H9 (cell line): ENCODE measurements at regions not wholly inside any gene's neighbourhood (a gene's known extent, or its start where the extent isn't known, plus 50 kb on each side); places are given as distances from the start of the nearest gene placed in this dataset.

Experiments
- DNase-seq: peaks from one replicate; pipeline ENCODE4 v3.0.0-alpha.2; 2017
- H2AFZ ChIP-seq: one replicate; pipeline ENCODE4 v1.6.1; 2013; ENCODE audit warnings: mild to moderate bottlenecking, low read length, control low read depth, moderate library complexity
- H2AK5ac ChIP-seq: 2 replicates; pipeline ENCODE4 v1.6.1; 2013; ENCODE audit warnings: low read length, control low read depth, mixed read lengths; ENCODE audit not compliant: insufficient read length
- H2BK120ac ChIP-seq: one replicate; pipeline ENCODE4 v1.6.1; 2013; ENCODE audit warnings: low read depth, mild to moderate bottlenecking, low read length, control low read depth, inconsistent platforms; ENCODE audit not compliant: poor library complexity, severe bottlenecking
- H2BK12ac ChIP-seq: 2 replicates; pipeline ENCODE4 v1.6.1; 2013; ENCODE audit warnings: low read length, control low read depth, mixed read lengths, low read depth; ENCODE audit not compliant: insufficient read length
- H2BK15ac ChIP-seq: 2 replicates; pipeline ENCODE4 v1.6.1; 2013; ENCODE audit warnings: low read depth, low read length, control low read depth
- H2BK20ac ChIP-seq: one replicate; pipeline ENCODE4 v1.6.1; 2013; ENCODE audit warnings: low read depth, mild to moderate bottlenecking, low read length, control low read depth, inconsistent platforms; ENCODE audit not compliant: poor library complexity, severe bottlenecking
- H2BK5ac ChIP-seq: 2 replicates; pipeline ENCODE4 v1.6.1; 2013; ENCODE audit warnings: low read length, control low read depth, mixed read lengths; ENCODE audit not compliant: insufficient read length
- H3K14ac ChIP-seq: 2 replicates; pipeline ENCODE4 v1.6.1; 2013; ENCODE audit warnings: low read length, control low read depth; ENCODE audit not compliant: insufficient read depth
- H3K18ac ChIP-seq: 2 replicates; pipeline ENCODE4 v1.6.1; 2013; ENCODE audit warnings: low read depth, mild to moderate bottlenecking, mixed read lengths, low read length, control low read depth; ENCODE audit not compliant: insufficient read length
- H3K23ac ChIP-seq: 2 replicates; pipeline ENCODE4 v1.6.1; 2013; ENCODE audit warnings: low read length, control low read depth, mixed read lengths, low read depth; ENCODE audit not compliant: insufficient read length
- H3K23me2 ChIP-seq: 2 replicates; pipeline ENCODE4 v1.6.1; 2013; ENCODE audit warnings: low read depth, mild to moderate bottlenecking, mixed read lengths, low read length, control low read depth; ENCODE audit not compliant: insufficient read length, poor library complexity, severe bottlenecking
- H3K27ac ChIP-seq: 2 replicates; pipeline ENCODE4 v1.5.1; 2013; ENCODE audit warnings: low read length, control low read depth, mixed read lengths, low read depth; ENCODE audit not compliant: insufficient read length
- H3K27me3 ChIP-seq: 2 replicates; pipeline ENCODE4 v1.6.1; 2013; ENCODE audit warnings: low read length, control low read depth, inconsistent platforms; ENCODE audit not compliant: insufficient read depth
- H3K4ac ChIP-seq: 2 replicates; pipeline ENCODE4 v1.6.1; 2013; ENCODE audit warnings: low read depth, mild to moderate bottlenecking, control low read depth, inconsistent platforms, low read length, moderate library complexity
- H3K4me1 ChIP-seq: 2 replicates; pipeline ENCODE4 v1.6.1; 2013; ENCODE audit warnings: low read length, control low read depth, inconsistent platforms; ENCODE audit not compliant: insufficient read depth
- H3K4me2 ChIP-seq: 2 replicates; pipeline ENCODE4 v1.6.1; 2013; ENCODE audit warnings: low read length, control low read depth, mixed read lengths; ENCODE audit not compliant: insufficient read length, insufficient read depth
- H3K56ac ChIP-seq: 2 replicates; pipeline ENCODE4 v1.6.1; 2013; ENCODE audit warnings: low read depth, mild to moderate bottlenecking, mixed read lengths, low read length, control low read depth; ENCODE audit not compliant: insufficient read length
- H3K79me1 ChIP-seq: 2 replicates; pipeline ENCODE4 v1.6.1; 2013; ENCODE audit warnings: low read depth, mild to moderate bottlenecking, moderate library complexity, low read length, control low read depth, inconsistent platforms; ENCODE audit not compliant: insufficient read depth, poor library complexity, severe bottlenecking
- H3K79me2 ChIP-seq: 2 replicates; pipeline ENCODE4 v1.6.1; 2013; ENCODE audit warnings: low read length, control low read depth, inconsistent platforms; ENCODE audit not compliant: insufficient read depth
- H3K9ac ChIP-seq: 2 replicates; pipeline ENCODE4 v1.6.1; 2013; ENCODE audit warnings: low read length, control low read depth, mixed read lengths; ENCODE audit not compliant: insufficient read length; ENCODE audit errors: extremely low read depth
- H3K9me3 ChIP-seq: one replicate; pipeline ENCODE4 v1.6.1; 2013; ENCODE audit warnings: low read depth, low read length, inconsistent platforms; ENCODE audit not compliant: control insufficient read depth
- H3T11ph ChIP-seq: one replicate; pipeline ENCODE4 v1.6.1; 2013; ENCODE audit warnings: mild to moderate bottlenecking, low read length, control low read depth, inconsistent platforms
- H4K20me1 ChIP-seq: one replicate; pipeline ENCODE4 v1.6.1; 2013; ENCODE audit not compliant: control insufficient read depth, insufficient read length, insufficient read depth
- H4K5ac ChIP-seq: 2 replicates; pipeline ENCODE4 v1.6.1; 2013; ENCODE audit warnings: low read depth, mild to moderate bottlenecking, mixed read lengths, low read length, control low read depth; ENCODE audit not compliant: insufficient read length
- H4K8ac ChIP-seq: replicated peaks from 2 replicates; pipeline ENCODE4 v1.6.1; 2013; ENCODE audit warnings: low read length, control low read depth, mixed read lengths, low read depth; ENCODE audit not compliant: insufficient read length
- H4K91ac ChIP-seq: 2 replicates; pipeline ENCODE4 v1.6.1; 2013; ENCODE audit warnings: low read depth, mild to moderate bottlenecking, moderate library complexity, mixed read lengths, low read length, control low read depth; ENCODE audit not compliant: insufficient read length
- H3K27ac Mint-ChIP-seq, 3 experiments: 2 replicates in 2 of 3; 3 replicates in 1 of 3; pipeline ENCODE4 v1.8.0; 2020 to 2021; ENCODE audit warnings: mixed read lengths in 3 of 3, mild to moderate bottlenecking in 1 of 3, moderate library complexity in 1 of 3
- H3K27me3 Mint-ChIP-seq: 2 replicates; pipeline ENCODE4 v1.8.0; 2021; ENCODE audit warnings: low read depth, mild to moderate bottlenecking, moderate library complexity, mixed read lengths
- H3K36me3 Mint-ChIP-seq, 3 experiments: 2 replicates in 2 of 3; 3 replicates in 1 of 3; pipeline ENCODE4 v1.8.0; 2020 to 2021; ENCODE audit warnings: low read depth in 3 of 3, mixed read lengths in 3 of 3; ENCODE audit not compliant: insufficient read depth in 1 of 3
- H3K4me1 Mint-ChIP-seq, 2 experiments: 2 replicates each; pipeline ENCODE4 v1.8.0; 2020; ENCODE audit warnings: mixed read lengths in 2 of 2
- H3K4me3 Mint-ChIP-seq, 2 experiments: 2 replicates in 1 of 2; 3 replicates in 1 of 2; pipeline ENCODE4 v1.8.0; 2020 to 2021; ENCODE audit warnings: mild to moderate bottlenecking in 2 of 2, mixed read lengths in 2 of 2, moderate library complexity in 1 of 2
- H3K9me3 Mint-ChIP-seq, 2 experiments: 2 replicates in 1 of 2; 3 replicates in 1 of 2; pipeline ENCODE4 v1.8.0; 2020; ENCODE audit warnings: mild to moderate bottlenecking in 2 of 2, mixed read lengths in 2 of 2, moderate library complexity in 1 of 2
- CTCF ChIP-seq: fragments of 200-600 bp; sonication (generic); conservative IDR thresholded peaks from 3 replicates; pipeline ENCODE4 v1.8.0; 2021; ENCODE audit warnings: antibody characterized with exemption, mild to moderate bottlenecking
- WGBS: extraction: QIAGEN DNeasy Blood & Tissue Kit; methylation state at CpG from one replicate; pipeline ENCODE4 v1.1.7; 2013; ENCODE audit warnings: missing lambda C conversion rate, low lambda C conversion rate, mixed read lengths; ENCODE audit not compliant: insufficient read length; ENCODE audit errors: extremely low coverage; 5-methylcytosine and 5-hydroxymethylcytosine counted together

- Histone ChIP-seq H4K8ac (no peak overlapping the region), H3K79me2 (no peaks in the 10 kb centered on the region), H3T11ph (no peak overlapping the region), H2AFZ (no peak overlapping the region), H2BK120ac (no peak overlapping the region), H3K4me1 (no peaks in the 10 kb centered on the region), H2AK5ac (no peak overlapping the region), H3K9me3 (no peaks in the 10 kb centered on the region), H3K4ac (no peak overlapping the region), H4K91ac (no peak overlapping the region), H3K18ac (no peak overlapping the region), H2BK15ac (no peak overlapping the region), H3K23ac (no peak overlapping the region), H3K14ac (no peak overlapping the region), H3K56ac (no peak overlapping the region), H3K23me2 (no peaks in the 10 kb centered on the region), H3K27me3 (no peaks in the 10 kb centered on the region), H3K9ac (no peak overlapping the region), H2BK12ac (no peak overlapping the region), H4K5ac (no peak overlapping the region), H2BK20ac (no peak overlapping the region), H3K4me2 (no peak overlapping the region), H3K79me1 (no peaks in the 10 kb centered on the region), H2BK5ac (no peak overlapping the region), H3K27ac (no peak overlapping the region), H4K20me1 (no peaks in the 10 kb centered on the region)
- no peak for DNase-seq
- Mint-ChIP-seq H3K4me1 (no peaks in the 10 kb centered on the region), H3K9me3 (no peaks in the 10 kb centered on the region), H3K4me3 (no peak overlapping the region), H3K27ac (no peak overlapping the region), H3K27me3 (no peaks in the 10 kb centered on the region), H3K36me3 (no peaks in the 10 kb centered on the region)
- no peak for TF ChIP-seq CTCF
- no CpG with 5 or more reads among the region's 1 CpG for WGBS
Observed at GRCh38 chr16:87222335-87222734, 94.9 kb downstream of the C16orf95 start.
